ENCODE measurements at regions not wholly inside any gene's neighbourhood (a gene's known extent, or its start where the extent isn't known, plus 50 kb on each side); places are given as distances from the start of the nearest gene placed in this dataset.

DNA sequence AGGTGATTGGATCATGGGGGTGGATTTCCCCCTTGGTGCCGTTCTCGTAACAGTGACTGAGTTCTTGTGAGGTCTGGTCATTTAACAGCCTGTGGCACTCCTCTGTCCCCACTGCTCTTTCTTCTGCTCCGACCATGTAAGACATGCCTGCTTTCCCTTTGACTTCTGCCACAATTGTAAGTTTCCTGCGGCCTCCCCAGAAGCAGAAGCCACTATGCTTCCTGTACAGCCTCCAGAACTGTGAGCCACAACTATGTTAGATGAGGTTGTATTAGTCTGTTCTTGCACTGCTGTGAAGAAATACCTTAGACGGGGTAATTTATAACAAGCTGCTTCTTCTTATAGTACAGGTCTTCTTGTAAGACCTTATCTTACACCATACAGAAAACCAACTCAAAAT lies 241.7 kb upstream of the KLF14 start:
- peaks cover 6% of the 10 kb centered on the region for H3K36me3 Mint-ChIP-seq (ENCODE audit: insufficient read depth)
- no peak overlapping the region for H3K4me3 Mint-ChIP-seq (ENCODE audit: low read depth)
- H3K27ac Mint-ChIP-seq: no peak overlapping the region
- TF ChIP-seq, protein P1, sequence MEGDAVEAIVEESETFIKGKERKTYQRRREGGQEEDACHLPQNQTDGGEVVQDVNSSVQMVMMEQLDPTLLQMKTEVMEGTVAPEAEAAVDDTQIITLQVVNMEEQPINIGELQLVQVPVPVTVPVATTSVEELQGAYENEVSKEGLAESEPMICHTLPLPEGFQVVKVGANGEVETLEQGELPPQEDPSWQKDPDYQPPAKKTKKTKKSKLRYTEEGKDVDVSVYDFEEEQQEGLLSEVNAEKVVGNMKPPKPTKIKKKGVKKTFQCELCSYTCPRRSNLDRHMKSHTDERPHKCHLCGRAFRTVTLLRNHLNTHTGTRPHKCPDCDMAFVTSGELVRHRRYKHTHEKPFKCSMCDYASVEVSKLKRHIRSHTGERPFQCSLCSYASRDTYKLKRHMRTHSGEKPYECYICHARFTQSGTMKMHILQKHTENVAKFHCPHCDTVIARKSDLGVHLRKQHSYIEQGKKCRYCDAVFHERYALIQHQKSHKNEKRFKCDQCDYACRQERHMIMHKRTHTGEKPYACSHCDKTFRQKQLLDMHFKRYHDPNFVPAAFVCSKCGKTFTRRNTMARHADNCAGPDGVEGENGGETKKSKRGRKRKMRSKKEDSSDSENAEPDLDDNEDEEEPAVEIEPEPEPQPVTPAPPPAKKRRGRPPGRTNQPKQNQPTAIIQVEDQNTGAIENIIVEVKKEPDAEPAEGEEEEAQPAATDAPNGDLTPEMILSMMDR (IDR thresholded peaks at IDR 0.05; ENCODE audit: unreplicated experiment): no peak
- H3K27me3 Mint-ChIP-seq: no peaks in the 10 kb centered on the region
- H3K4me1 Mint-ChIP-seq (ENCODE audit: low read depth): no peaks in the 10 kb centered on the region
- peaks cover 7% of the 10 kb centered on the region for H3K9me3 Mint-ChIP-seq (ENCODE audit: low read depth)
- no peak for DNase-seq (ENCODE audit: low spot score, unreplicated experiment)

DNA sequence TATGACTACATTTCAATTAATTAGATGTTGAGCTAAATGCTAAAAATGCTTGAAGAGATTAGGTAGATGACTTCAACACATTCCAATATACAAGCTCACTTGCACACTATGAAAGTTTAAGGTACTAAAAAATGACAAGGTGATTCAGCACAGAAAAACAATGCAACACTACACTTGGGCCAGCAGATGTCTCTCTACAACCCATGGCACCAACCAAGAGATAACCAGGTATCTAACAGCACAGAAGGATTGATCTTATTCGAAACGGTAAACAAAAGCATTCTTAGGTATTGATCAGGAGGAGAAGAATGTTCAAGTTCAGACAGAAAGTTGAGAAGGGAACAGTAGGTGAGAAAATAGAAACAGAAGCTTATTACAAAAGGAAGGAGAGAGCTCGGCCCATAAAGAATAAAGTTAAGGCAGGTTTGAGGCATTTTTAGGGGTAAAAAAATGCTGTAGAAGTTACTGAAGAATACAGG lies 248.2 kb upstream of the KLF14 start:
- Mint-ChIP-seq H3K4me1 (ENCODE audit: low read depth) (peaks cover 3% of the 10 kb centered on the region), H3K27me3 (peaks cover 6% of the 10 kb centered on the region), H3K27ac (no peak overlapping the region), H3K36me3 (ENCODE audit: insufficient read depth) (no peaks in the 10 kb centered on the region), H3K9me3 (ENCODE audit: low read depth) (no peaks in the 10 kb centered on the region), H3K4me3 (ENCODE audit: low read depth) (no peak overlapping the region)
- TF ChIP-seq, protein P1 (IDR thresholded peaks at IDR 0.05; ENCODE audit: unreplicated experiment): peak; percentile 72
- no peak for DNase-seq (ENCODE audit: low spot score, unreplicated experiment)

DNA sequence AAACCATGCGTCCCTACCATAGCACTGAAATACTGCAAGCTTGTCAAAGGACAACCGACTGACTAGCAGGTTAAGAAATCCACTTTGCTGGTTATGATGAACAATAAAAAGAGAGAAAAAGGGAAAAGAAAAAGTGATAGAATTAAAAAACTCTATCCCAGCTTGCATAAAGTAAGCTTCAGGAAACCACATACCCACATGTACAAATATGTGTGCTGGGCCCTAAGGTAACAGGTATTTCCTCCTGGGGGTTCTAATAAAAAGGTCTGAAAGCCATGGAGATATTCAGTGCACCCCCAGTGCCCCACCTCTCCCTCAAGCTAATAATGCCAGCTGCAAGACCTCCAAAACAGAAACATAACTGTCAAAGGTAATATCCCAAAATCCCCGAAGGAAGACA lies 248.6 kb upstream of the KLF14 start:
- Mint-ChIP-seq H3K9me3 (ENCODE audit: low read depth) (no peaks in the 10 kb centered on the region), H3K4me3 (ENCODE audit: low read depth) (no peak overlapping the region), H3K4me1 (ENCODE audit: low read depth) (peaks cover 3% of the 10 kb centered on the region), H3K27ac (no peak overlapping the region), H3K27me3 (peaks cover 6% of the 10 kb centered on the region), H3K36me3 (ENCODE audit: insufficient read depth) (no peaks in the 10 kb centered on the region)
- TF ChIP-seq, protein P1 (IDR thresholded peaks at IDR 0.05; ENCODE audit: unreplicated experiment): no peak
- DNase-seq (ENCODE audit: low spot score, unreplicated experiment): no peak

DNA sequence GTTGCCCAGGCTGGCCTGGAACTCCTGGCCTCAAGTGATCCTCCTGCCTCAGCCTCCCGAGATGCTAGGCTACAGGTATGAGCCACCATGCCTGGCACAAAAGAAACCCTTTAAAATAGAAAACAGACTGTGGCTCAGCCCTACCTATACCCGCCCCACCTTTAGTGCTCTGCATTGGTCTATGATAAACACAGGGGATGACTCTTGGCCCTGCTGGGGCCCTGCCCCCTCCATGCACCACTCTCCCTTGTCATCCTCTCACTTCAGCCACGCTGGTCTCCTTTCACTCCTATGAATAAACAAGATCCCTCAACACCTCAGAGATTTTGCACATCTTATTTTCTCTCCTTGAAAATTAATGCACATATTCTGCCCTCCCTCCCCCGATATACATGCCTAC lies 251.4 kb upstream of the KLF14 start:
- H3K9me3 Mint-ChIP-seq (ENCODE audit: low read depth): no peaks in the 10 kb centered on the region
- DNase-seq (ENCODE audit: low spot score, unreplicated experiment): no peak
- H3K27me3 Mint-ChIP-seq: peaks cover 6% of the 10 kb centered on the region
- no peak overlapping the region for H3K4me3 Mint-ChIP-seq (ENCODE audit: low read depth)
- TF ChIP-seq, protein P1 (IDR thresholded peaks at IDR 0.05; ENCODE audit: unreplicated experiment): no peak
- H3K36me3 Mint-ChIP-seq (ENCODE audit: insufficient read depth): no peaks in the 10 kb centered on the region
- H3K4me1 Mint-ChIP-seq (ENCODE audit: low read depth): peaks cover 10% of the 10 kb centered on the region
- H3K27ac Mint-ChIP-seq: no peak overlapping the region

DNA sequence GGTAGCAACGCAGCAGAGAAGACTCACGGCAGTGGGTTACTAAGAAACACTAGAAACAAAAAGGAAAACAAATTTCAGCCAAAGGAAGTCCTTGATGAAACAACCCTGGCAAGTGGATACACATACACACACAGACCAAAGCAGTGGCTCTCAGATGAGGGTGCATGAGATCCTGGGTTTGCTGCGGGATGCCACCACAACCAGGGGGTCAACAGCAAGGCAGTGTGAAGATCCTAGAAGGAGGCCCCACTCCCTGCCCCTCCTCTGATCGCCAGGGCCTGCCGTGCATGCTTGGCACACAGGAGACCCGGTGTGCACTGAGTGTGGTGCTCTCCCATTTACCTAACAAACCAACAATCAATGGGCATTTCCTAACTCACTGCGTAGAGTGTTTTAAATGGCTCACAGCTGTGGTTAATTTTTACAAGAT lies 252.3 kb upstream of the KLF14 start:
- Mint-ChIP-seq H3K9me3 (ENCODE audit: low read depth) (no peaks in the 10 kb centered on the region), H3K4me3 (ENCODE audit: low read depth) (no peak overlapping the region), H3K27ac (no peak overlapping the region), H3K36me3 (ENCODE audit: insufficient read depth) (no peaks in the 10 kb centered on the region), H3K4me1 (ENCODE audit: low read depth) (peaks cover 10% of the 10 kb centered on the region), H3K27me3 (peaks cover 10% of the 10 kb centered on the region)
- DNase-seq (ENCODE audit: low spot score, unreplicated experiment): no peak
- TF ChIP-seq, protein P1 (IDR thresholded peaks at IDR 0.05; ENCODE audit: unreplicated experiment): no peak
